ENCODE measurements at regions not wholly inside any gene's neighbourhood (a gene's known extent, or its start where the extent isn't known, plus 50 kb on each side); places are given as distances from the start of the nearest gene placed in this dataset.

GRCh38 chr11:115817844-115818468, 313.7 kb upstream of the CADM1 start:
- H3K4me3 ChIP-seq (ENCODE audit: control insufficient read depth, low read depth, low read length) = no peak overlapping the region
- DNase-seq (ENCODE audit: low read depth) = no peak
- TF ChIP-seq CTCF (IDR thresholded peaks at IDR 0.05; ENCODE audit: control insufficient read depth, insufficient read depth, low read depth, low read length, missing control alignments) = no peak

GRCh38 chr11:115808351-115808940, 304.2 kb upstream of the CADM1 start:
- no peak overlapping the region for H3K4me3 ChIP-seq (ENCODE audit: control insufficient read depth, low read depth, low read length)
- TF ChIP-seq CTCF (IDR thresholded peaks at IDR 0.05; ENCODE audit: control insufficient read depth, insufficient read depth, low read depth, low read length, missing control alignments) = no peak
- DNase-seq (ENCODE audit: low read depth) = no peak

GRCh38 chr11:115806056-115806455, 301.8 kb upstream of the CADM1 start:
- no peak overlapping the region for H3K4me3 ChIP-seq (ENCODE audit: control insufficient read depth, low read depth, low read length)
- TF ChIP-seq CTCF (IDR thresholded peaks at IDR 0.05; ENCODE audit: control insufficient read depth, insufficient read depth, low read depth, low read length, missing control alignments) = no peak
- no peak for DNase-seq (ENCODE audit: low read depth)

- no peak for TF ChIP-seq CTCF (IDR thresholded peaks at IDR 0.05; ENCODE audit: control insufficient read depth, insufficient read depth, low read depth, low read length, missing control alignments)
- no peak overlapping the region for H3K4me3 ChIP-seq (ENCODE audit: control insufficient read depth, low read depth, low read length)
- no peak for DNase-seq (ENCODE audit: low read depth)
Observed at GRCh38 chr11:115803073-115803740, 299.0 kb upstream of the CADM1 start.

- no peak for TF ChIP-seq CTCF (IDR thresholded peaks at IDR 0.05; ENCODE audit: control insufficient read depth, insufficient read depth, low read depth, low read length, missing control alignments)
- no peak overlapping the region for H3K4me3 ChIP-seq (ENCODE audit: control insufficient read depth, low read depth, low read length)
- DNase-seq (ENCODE audit: low read depth) = no peak
Observed at GRCh38 chr11:115802641-115803040, 298.4 kb upstream of the CADM1 start.

- no peak for DNase-seq (ENCODE audit: low read depth)
- no peak for TF ChIP-seq CTCF (IDR thresholded peaks at IDR 0.05; ENCODE audit: control insufficient read depth, insufficient read depth, low read depth, low read length, missing control alignments)
- H3K4me3 ChIP-seq (ENCODE audit: control insufficient read depth, low read depth, low read length) = no peak overlapping the region
Observed at GRCh38 chr11:115792903-115793302, 288.7 kb upstream of the CADM1 start.

All from AG09309 (cell line).